ENCODE measurements at regions not wholly inside any gene's neighbourhood (a gene's known extent, or its start where the extent isn't known, plus 50 kb on each side); places are given as distances from the start of the nearest gene placed in this dataset.
A peak's percentile ranks its signal among the peaks of the same experiment; 100 is the strongest.

GRCh38 chr6:53744321-53744720 is 50.5 kb upstream of the LRRC1 start:
- TF ChIP-seq, protein P1, sequence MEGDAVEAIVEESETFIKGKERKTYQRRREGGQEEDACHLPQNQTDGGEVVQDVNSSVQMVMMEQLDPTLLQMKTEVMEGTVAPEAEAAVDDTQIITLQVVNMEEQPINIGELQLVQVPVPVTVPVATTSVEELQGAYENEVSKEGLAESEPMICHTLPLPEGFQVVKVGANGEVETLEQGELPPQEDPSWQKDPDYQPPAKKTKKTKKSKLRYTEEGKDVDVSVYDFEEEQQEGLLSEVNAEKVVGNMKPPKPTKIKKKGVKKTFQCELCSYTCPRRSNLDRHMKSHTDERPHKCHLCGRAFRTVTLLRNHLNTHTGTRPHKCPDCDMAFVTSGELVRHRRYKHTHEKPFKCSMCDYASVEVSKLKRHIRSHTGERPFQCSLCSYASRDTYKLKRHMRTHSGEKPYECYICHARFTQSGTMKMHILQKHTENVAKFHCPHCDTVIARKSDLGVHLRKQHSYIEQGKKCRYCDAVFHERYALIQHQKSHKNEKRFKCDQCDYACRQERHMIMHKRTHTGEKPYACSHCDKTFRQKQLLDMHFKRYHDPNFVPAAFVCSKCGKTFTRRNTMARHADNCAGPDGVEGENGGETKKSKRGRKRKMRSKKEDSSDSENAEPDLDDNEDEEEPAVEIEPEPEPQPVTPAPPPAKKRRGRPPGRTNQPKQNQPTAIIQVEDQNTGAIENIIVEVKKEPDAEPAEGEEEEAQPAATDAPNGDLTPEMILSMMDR (conservative IDR thresholded peaks at IDR 0.05; ENCODE audit: low read depth, low read length): no peak
- no peak for DNase-seq (ENCODE audit: low read depth)

GRCh38 chr6:53741034-53741823 is 53.6 kb upstream of the LRRC1 start:
- DNase-seq (ENCODE audit: low read depth): no peak
- H3K4me3 ChIP-seq (ENCODE audit: low read depth, low read length): no peak overlapping the region
- TF ChIP-seq, protein P1 (conservative IDR thresholded peaks at IDR 0.05; ENCODE audit: low read depth, low read length): no peak

More at GRCh38 chr6:53744321-53744720, 50.5 kb upstream of the LRRC1 start:
- H3K4me3 ChIP-seq (ENCODE audit: low read depth, low read length): no peak overlapping the region

GRCh38 chr6:53737746-53738145 is 57.1 kb upstream of the LRRC1 start:
- no peak for DNase-seq (ENCODE audit: low read depth)
- TF ChIP-seq, protein P1 (conservative IDR thresholded peaks at IDR 0.05; ENCODE audit: low read depth, low read length): no peak

GRCh38 chr6:53735896-53736295 is 58.9 kb upstream of the LRRC1 start:
- TF ChIP-seq, protein P1 (conservative IDR thresholded peaks at IDR 0.05; ENCODE audit: low read depth, low read length): no peak
- no peak overlapping the region for H3K4me3 ChIP-seq (ENCODE audit: low read depth, low read length)
- DNase-seq (ENCODE audit: low read depth): no peak

More at GRCh38 chr6:53737746-53738145, 57.1 kb upstream of the LRRC1 start:
- H3K4me3 ChIP-seq (ENCODE audit: low read depth, low read length): no peak overlapping the region

DNA sequence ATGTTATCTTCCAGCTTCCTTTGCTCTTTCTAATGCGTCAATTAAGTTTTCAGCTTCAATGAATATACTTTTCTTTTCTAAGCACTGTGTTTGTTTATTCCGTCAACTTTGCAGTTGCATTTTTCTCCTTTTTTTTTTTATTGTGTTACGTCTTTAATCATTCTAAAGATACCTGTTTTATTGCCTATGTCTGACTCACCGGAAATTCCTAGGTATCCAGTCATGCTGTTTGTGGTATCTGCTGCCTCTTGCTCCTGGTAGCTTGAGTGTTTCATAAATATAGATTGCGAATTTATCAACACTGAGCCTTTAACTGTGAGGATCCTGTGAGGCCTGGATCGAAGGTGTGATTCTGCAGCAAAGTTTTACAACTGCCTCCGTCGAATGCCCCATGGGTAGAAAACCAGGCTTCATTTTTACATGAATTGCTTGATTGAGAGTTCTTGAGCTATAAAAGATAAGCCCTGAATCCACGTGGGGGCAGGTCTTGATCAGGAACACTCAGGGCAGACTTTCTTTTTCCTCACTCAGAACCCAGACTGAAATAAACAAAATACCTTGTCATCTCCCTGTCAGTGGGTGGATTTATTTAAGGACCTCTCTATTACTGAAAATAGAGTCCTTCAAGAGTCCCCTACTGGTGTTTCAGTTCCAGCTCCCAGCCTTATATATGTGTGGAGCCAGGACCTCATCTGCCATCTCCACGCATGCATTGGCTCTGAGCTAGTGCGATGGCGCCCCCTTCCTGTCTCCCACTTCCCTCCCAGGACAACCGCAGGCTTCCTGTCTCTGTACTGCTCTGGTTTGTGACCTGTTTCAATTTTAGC is 60.1 kb upstream of the LRRC1 start:
- H3K4me3 ChIP-seq (ENCODE audit: low read depth, low read length): no peak overlapping the region
- TF ChIP-seq, protein P1 (conservative IDR thresholded peaks at IDR 0.05; ENCODE audit: low read depth, low read length): peak; percentile 62
- peak; percentile 77 for DNase-seq (ENCODE audit: low read depth)

DNA sequence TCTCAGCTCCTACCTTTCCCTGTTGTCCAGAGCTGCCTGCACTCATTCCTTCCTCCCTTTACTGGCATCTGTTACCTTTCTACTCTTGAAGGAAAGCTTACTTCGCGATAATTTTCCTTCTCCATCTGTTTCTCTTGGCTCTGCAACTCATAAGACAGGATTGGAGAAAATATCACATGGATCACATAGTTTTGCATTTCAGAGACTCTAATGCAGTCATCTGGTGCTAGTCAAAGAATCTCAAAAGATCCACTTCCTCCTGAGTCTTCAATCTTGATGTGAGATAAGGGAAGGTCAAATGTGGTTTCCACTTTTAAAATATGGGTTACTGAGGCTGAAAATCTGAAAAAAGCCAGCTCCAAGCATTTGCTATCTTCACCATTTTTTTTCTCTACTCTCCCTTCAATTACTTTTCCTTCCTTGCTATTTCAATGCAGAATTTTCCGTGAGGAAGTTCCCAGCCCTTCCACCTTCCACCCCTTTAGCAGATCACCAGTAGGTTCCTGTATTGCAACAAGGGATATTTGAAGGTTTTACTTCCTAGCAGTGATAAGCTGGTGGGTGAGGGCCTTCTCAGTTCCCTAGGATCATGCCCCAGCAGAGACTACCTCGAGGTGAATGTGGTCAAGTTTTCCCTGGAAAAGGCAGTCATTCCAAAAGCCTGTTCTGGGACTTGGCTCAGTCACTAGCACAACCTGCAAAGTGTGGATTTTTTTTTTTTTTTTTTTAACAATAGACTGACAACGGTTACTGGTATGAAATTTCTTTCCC is 62.8 kb upstream of the LRRC1 start:
- TF ChIP-seq, protein P1 (conservative IDR thresholded peaks at IDR 0.05; ENCODE audit: low read depth, low read length): no peak
- peak; percentile 35 for DNase-seq (ENCODE audit: low read depth)

More for the DNA sequence above, 62.8 kb upstream of the LRRC1 start:
- H3K4me3 ChIP-seq (ENCODE audit: low read depth, low read length): no peak overlapping the region

Data from choroid plexus epithelial cell (primary cell).